Nephron progenitor cell (in vitro differentiated cells): ENCODE measurements at regions not wholly inside any gene's neighbourhood (a gene's known extent, or its start where the extent isn't known, plus 50 kb on each side); places are given as distances from the start of the nearest gene placed in this dataset.
"Not testable (repeated sequence)": the region's sequence is repeated elsewhere in the genome, so short reads cannot be mapped to it uniquely, and the experiment has no call there.

ENCODE experiments used
- DNase-seq: peaks from one replicate; pipeline ENCODE4 v3.0.0; 2021
- H3K27ac Mint-ChIP-seq: 2 replicates; pipeline ENCODE4 v1.8.0; 2021; ENCODE audit warnings: mild to moderate bottlenecking, moderate library complexity, mixed read lengths
- H3K27me3 Mint-ChIP-seq: 2 replicates; pipeline ENCODE4 v1.8.0; 2021; ENCODE audit warnings: mild to moderate bottlenecking, low read depth, mixed read lengths; ENCODE audit not compliant: poor library complexity
- H3K36me3 Mint-ChIP-seq: 2 replicates; pipeline ENCODE4 v1.8.0; 2021; ENCODE audit warnings: low read depth, mixed read lengths
- H3K4me1 Mint-ChIP-seq: 2 replicates; pipeline ENCODE4 v1.8.0; 2021; ENCODE audit warnings: mixed read lengths
- H3K4me3 Mint-ChIP-seq: 2 replicates; pipeline ENCODE4 v1.8.0; 2021; ENCODE audit warnings: mild to moderate bottlenecking, moderate library complexity, mixed read lengths
- H3K9me3 Mint-ChIP-seq: 2 replicates; pipeline ENCODE4 v1.8.0; 2021; ENCODE audit warnings: mild to moderate bottlenecking, moderate library complexity, mixed read lengths
- CTCF ChIP-seq: fragments of 200-600 bp; sonication (generic); IDR thresholded peaks from 2 replicates; pipeline ENCODE4 v1.5.0; 2021; ENCODE audit warnings: antibody characterized with exemption

- Mint-ChIP-seq H3K9me3 (no peaks in the 10 kb centered on the region), H3K4me3 (no peak overlapping the region), H3K4me1 (peaks cover 14% of the 10 kb centered on the region), H3K27me3 (peaks cover 61% of the 10 kb centered on the region), H3K27ac (no peak overlapping the region), H3K36me3 (no peaks in the 10 kb centered on the region)
- peak; percentile 33 for DNase-seq
- peak; percentile 38 for TF ChIP-seq CTCF
These were observed 313.9 kb upstream of the B3GAT1 start for GRCh38 chr11:134725716-134726639.

GRCh38 chr11:134725211-134725610, 313.2 kb upstream of the B3GAT1 start:
- no peak overlapping the region for H3K4me3 Mint-ChIP-seq
- DNase-seq: no peak
- no peaks in the 10 kb centered on the region for H3K9me3 Mint-ChIP-seq
- no peak for TF ChIP-seq CTCF
- H3K27me3 Mint-ChIP-seq: peaks cover 58% of the 10 kb centered on the region
- peaks cover 14% of the 10 kb centered on the region for H3K4me1 Mint-ChIP-seq
- H3K36me3 Mint-ChIP-seq: no peaks in the 10 kb centered on the region
- no peak overlapping the region for H3K27ac Mint-ChIP-seq

- DNase-seq: no peak
- Mint-ChIP-seq H3K27ac (no peak overlapping the region), H3K4me1 (peaks cover 14% of the 10 kb centered on the region), H3K27me3 (peaks cover 54% of the 10 kb centered on the region), H3K36me3 (no peaks in the 10 kb centered on the region), H3K4me3 (no peak overlapping the region), H3K9me3 (no peaks in the 10 kb centered on the region)
- TF ChIP-seq CTCF: no peak
These were observed 312.7 kb upstream of the B3GAT1 start for GRCh38 chr11:134724779-134725140.

GRCh38 chr11:134724106-134724778, 312.2 kb upstream of the B3GAT1 start:
- no peak overlapping the region for H3K27ac Mint-ChIP-seq

GRCh38 chr11:134720691-134721070, 308.6 kb upstream of the B3GAT1 start:
- H3K4me3 Mint-ChIP-seq: not testable (repeated sequence)
- H3K4me1 Mint-ChIP-seq: peaks cover 22% of the 10 kb centered on the region

More at GRCh38 chr11:134724106-134724778, 312.2 kb upstream of the B3GAT1 start:
- Mint-ChIP-seq H3K27me3 (peaks cover 59% of the 10 kb centered on the region), H3K9me3 (no peaks in the 10 kb centered on the region), H3K36me3 (no peaks in the 10 kb centered on the region), H3K4me1 (peaks cover 12% of the 10 kb centered on the region), H3K4me3 (no peak overlapping the region)
- no peak for TF ChIP-seq CTCF
- DNase-seq: no peak

GRCh38 chr11:134719940-134720690, 308.1 kb upstream of the B3GAT1 start:
- not testable (repeated sequence) for DNase-seq, H3K27ac Mint-ChIP-seq, H3K9me3 Mint-ChIP-seq, H3K4me3 Mint-ChIP-seq, H3K36me3 Mint-ChIP-seq
- Mint-ChIP-seq H3K27me3 (peaks cover 81% of the 10 kb centered on the region), H3K4me1 (peaks cover 22% of the 10 kb centered on the region)

More at GRCh38 chr11:134720691-134721070, 308.6 kb upstream of the B3GAT1 start:
- not testable (repeated sequence) for H3K36me3 Mint-ChIP-seq, H3K27ac Mint-ChIP-seq, DNase-seq, H3K9me3 Mint-ChIP-seq
- H3K27me3 Mint-ChIP-seq: peaks cover 79% of the 10 kb centered on the region
